ENCODE measurements at regions not wholly inside any gene's neighbourhood (a gene's known extent, or its start where the extent isn't known, plus 50 kb on each side); places are given as distances from the start of the nearest gene placed in this dataset.

- TF ChIP-seq POLR2A (IDR thresholded peaks at IDR 0.05) (no peak), CTCF (IDR thresholded peaks at IDR 0.05) (no peak), POLR2AphosphoS5 (IDR thresholded peaks at IDR 0.05) (no peak)
Observed at GRCh38 chr3:135802171-135802570, 163.4 kb upstream of the PPP2R3A start.

Data from sigmoid colon (tissue), 4 donors.